SKM-1 treated with dmso at 0.1 percent for 144 hours (cell line): ENCODE measurements at regions not wholly inside any gene's neighbourhood (a gene's known extent, or its start where the extent isn't known, plus 50 kb on each side); places are given as distances from the start of the nearest gene placed in this dataset.

Experiments used
- DNase-seq: peaks from one replicate; lab custom pipeline; 2025; ENCODE audit not compliant: unreplicated experiment; lab: John Stamatoyannopoulos, UW

- DNase-seq, result no peak
Measured at GRCh38 chr15:95837341-95838004, 493.0 kb upstream of the NR2F2 start.

GRCh38 chr15:95839367-95839782, 491.1 kb upstream of the NR2F2 start:
- DNase-seq, result no peak

GRCh38 chr15:95840004-95840403, 490.5 kb upstream of the NR2F2 start:
- DNase-seq, result no peak

- DNase-seq, result no peak
Measured at GRCh38 chr15:95840855-95841254, 489.6 kb upstream of the NR2F2 start.

- no peak for DNase-seq
Measured at GRCh38 chr15:95842576-95842975, 487.9 kb upstream of the NR2F2 start.

GRCh38 chr15:95843241-95843910, 487.1 kb upstream of the NR2F2 start:
- DNase-seq, result no peak

GRCh38 chr15:95845862-95846515, 484.5 kb upstream of the NR2F2 start:
- no peak for DNase-seq

GRCh38 chr15:95848126-95848525, 482.4 kb upstream of the NR2F2 start:
- DNase-seq, result no peak

GRCh38 chr15:95850837-95851236, 479.7 kb upstream of the NR2F2 start:
- no peak for DNase-seq

- DNase-seq, result no peak
Measured at GRCh38 chr15:95853350-95853749, 477.1 kb upstream of the NR2F2 start.

- DNase-seq, result no peak
Measured at GRCh38 chr15:95857124-95857757, 473.3 kb upstream of the NR2F2 start.

- DNase-seq, result no peak
Measured at GRCh38 chr15:95857758-95858157, 472.7 kb upstream of the NR2F2 start.

- no peak for DNase-seq
Measured at GRCh38 chr15:95860406-95860805, 470.1 kb upstream of the NR2F2 start.

- no peak for DNase-seq
Measured at GRCh38 chr15:95864467-95864886, 466.0 kb upstream of the NR2F2 start.

- no peak for DNase-seq
Measured at GRCh38 chr15:95865330-95865739, 465.2 kb upstream of the NR2F2 start.

GRCh38 chr15:95866711-95867440, 463.6 kb upstream of the NR2F2 start:
- DNase-seq, result no peak

- no peak for DNase-seq
Measured at GRCh38 chr15:95868450-95868849, 462.1 kb upstream of the NR2F2 start.

- no peak for DNase-seq
Measured at GRCh38 chr15:95868970-95869369, 461.5 kb upstream of the NR2F2 start.

- DNase-seq, result no peak
Measured at GRCh38 chr15:95869920-95870319, 460.6 kb upstream of the NR2F2 start.

- DNase-seq, result no peak
Measured at GRCh38 chr15:95872366-95872771, 458.1 kb upstream of the NR2F2 start.

- DNase-seq, result no peak
Measured at GRCh38 chr15:95874637-95875036, 455.9 kb upstream of the NR2F2 start.
